GM13977 (cell line): ENCODE measurements at regions not wholly inside any gene's neighbourhood (a gene's known extent, or its start where the extent isn't known, plus 50 kb on each side); places are given as distances from the start of the nearest gene placed in this dataset.

Experiments used
- DNase-seq: peaks from one replicate; pipeline ENCODE4 v3.0.0; 2012; ENCODE audit warnings: low spot score
- CTCF ChIP-seq: IDR thresholded peaks from 2 replicates; pipeline ENCODE4 v1.5.1; 2012; ENCODE audit warnings: mild to moderate bottlenecking, control low read depth; ENCODE audit not compliant: insufficient read depth; ENCODE audit errors: extremely low read depth, missing control alignments
- in situ Hi-C: fragments of 300-500 bp; cut with MboI; formaldehyde crosslinking; loops from one replicate; pipeline ENCODE4 v1.12.0; 2022; ENCODE audit warnings: low sequenced_read_pairs, low pct_unique_long_range_greater_than_20kb, mixed read lengths, inconsistent platforms; ENCODE audit not compliant: unreplicated experiment

- in situ Hi-C loops, result no loop called here
- no peak for DNase-seq
- no peak for TF ChIP-seq CTCF
Measured at GRCh38 chr20:11826334-11826733, 91.4 kb upstream of the BTBD3 start.

- no peak for TF ChIP-seq CTCF
- no peak for DNase-seq
- in situ Hi-C loops, result no loop called here
Measured at GRCh38 chr20:11832397-11832796, 85.3 kb upstream of the BTBD3 start.

- in situ Hi-C loops, result no loop called here
- TF ChIP-seq CTCF, result no peak
- no peak for DNase-seq
Measured at GRCh38 chr20:11832851-11833250, 84.8 kb upstream of the BTBD3 start.

GRCh38 chr20:11833825-11834224 lies 83.9 kb upstream of the BTBD3 start:
- no peak for DNase-seq
- TF ChIP-seq CTCF, result no peak
- in situ Hi-C loops, result no loop called here

GRCh38 chr20:11838076-11838636 lies 79.5 kb upstream of the BTBD3 start:
- in situ Hi-C loops, result no loop called here
- DNase-seq, result no peak

GRCh38 chr20:11841972-11842461 lies 75.7 kb upstream of the BTBD3 start:
- DNase-seq, result no peak
- in situ Hi-C loops, result no loop called here
- no peak for TF ChIP-seq CTCF

More at GRCh38 chr20:11838076-11838636, 79.5 kb upstream of the BTBD3 start:
- TF ChIP-seq CTCF, result peak; percentile 24
